ENCODE measurements at regions not wholly inside any gene's neighbourhood (a gene's known extent, or its start where the extent isn't known, plus 50 kb on each side); places are given as distances from the start of the nearest gene placed in this dataset.
A peak's percentile ranks its signal among the peaks of the same experiment; 100 is the strongest.

- no peak for DNase-seq (ENCODE audit: low read depth)
These were observed 721.7 kb downstream of the JRKL start for GRCh38 chr11:97111559-97111958.

GRCh38 chr11:97118614-97119200, 728.9 kb downstream of the JRKL start:
- DNase-seq (ENCODE audit: low read depth): no peak

- no peak for DNase-seq (ENCODE audit: low read depth)
These were observed 733.4 kb downstream of the JRKL start for GRCh38 chr11:97123237-97123636.

GRCh38 chr11:97136067-97136466, 746.3 kb downstream of the JRKL start:
- DNase-seq (ENCODE audit: low read depth): no peak

- peak; percentile 20 for DNase-seq (ENCODE audit: low read depth)
These were observed 751.2 kb downstream of the JRKL start for GRCh38 chr11:97140885-97141494.

GRCh38 chr11:97143463-97143862, 753.6 kb downstream of the JRKL start:
- DNase-seq (ENCODE audit: low read depth): no peak

GRCh38 chr11:97149741-97150140, 759.9 kb downstream of the JRKL start:
- DNase-seq (ENCODE audit: low read depth): no peak

- no peak for DNase-seq (ENCODE audit: low read depth)
These were observed 767.5 kb downstream of the JRKL start for GRCh38 chr11:97157221-97157740.

GRCh38 chr11:97158243-97158642, 768.4 kb downstream of the JRKL start:
- DNase-seq (ENCODE audit: low read depth): no peak

GRCh38 chr11:97163631-97164191, 773.9 kb downstream of the JRKL start:
- DNase-seq (ENCODE audit: low read depth): no peak

GRCh38 chr11:97201743-97202612, 812.2 kb downstream of the JRKL start:
- DNase-seq (ENCODE audit: low read depth): no peak

GRCh38 chr11:97202613-97203292, 812.9 kb downstream of the JRKL start:
- no peak for DNase-seq (ENCODE audit: low read depth)

GRCh38 chr11:97218011-97218410, 828.2 kb downstream of the JRKL start:
- DNase-seq (ENCODE audit: low read depth): no peak

GRCh38 chr11:97223647-97224046, 833.8 kb downstream of the JRKL start:
- DNase-seq (ENCODE audit: low read depth): no peak

GRCh38 chr11:97224396-97224795, 834.6 kb downstream of the JRKL start:
- no peak for DNase-seq (ENCODE audit: low read depth)

GRCh38 chr11:97225794-97226193, 836.0 kb downstream of the JRKL start:
- no peak for DNase-seq (ENCODE audit: low read depth)

- no peak for DNase-seq (ENCODE audit: low read depth)
These were observed 840.1 kb downstream of the JRKL start for GRCh38 chr11:97229936-97230335.

- no peak for DNase-seq (ENCODE audit: low read depth)
These were observed 841.4 kb downstream of the JRKL start for GRCh38 chr11:97231231-97231630.

- no peak for DNase-seq (ENCODE audit: low read depth)
These were observed 844.2 kb downstream of the JRKL start for GRCh38 chr11:97234016-97234415.

- no peak for DNase-seq (ENCODE audit: low read depth)
These were observed 847.3 kb downstream of the JRKL start for GRCh38 chr11:97237151-97237550.

GRCh38 chr11:97247601-97248000, 857.8 kb downstream of the JRKL start:
- no peak for DNase-seq (ENCODE audit: low read depth)

All from myocyte (in vitro differentiated cells).